Thyroid gland (tissue), 4 donors: ENCODE measurements at regions not wholly inside any gene's neighbourhood (a gene's known extent, or its start where the extent isn't known, plus 50 kb on each side); places are given as distances from the start of the nearest gene placed in this dataset.

Source experiments
- DNase-seq, 2 donors: peaks; one replicate each; pipeline ENCODE4 v3.0.0-alpha.2; 2019
- H3K27ac ChIP-seq, 3 donors: fragments of 200-600 bp; sonication (generic); 1 replicate in 2 of 3; 2 replicates in 1 of 3; pipeline ENCODE4 v1.5.1; 2016 to 2019; ENCODE audit warnings: mild to moderate bottlenecking in 1 of 3, moderate library complexity in 1 of 3
- H3K27me3 ChIP-seq: fragments of 200-600 bp; sonication (generic); one replicate; pipeline ENCODE4 v1.5.1; 2019
- H3K36me3 ChIP-seq, 2 donors: fragments of 200-600 bp; sonication (generic); one replicate each; pipeline ENCODE4 v1.5.1; 2016 to 2019
- H3K4me1 ChIP-seq, 2 donors: fragments of 200-600 bp; sonication (generic); one replicate each; pipeline ENCODE4 v1.5.1; 2017 to 2019
- H3K4me3 ChIP-seq, 3 donors: fragments of 200-600 bp; sonication (generic); replicated peaks in 1 of 3; 1 replicate in 2 of 3; 2 replicates in 1 of 3; pipeline ENCODE4 v1.5.1; 2016; ENCODE audit warnings: mild to moderate bottlenecking in 1 of 3
- H3K9me3 ChIP-seq: fragments of 200-600 bp; sonication (generic); one replicate; pipeline ENCODE4 v1.5.1; 2017
- CTCF ChIP-seq, 6 experiments: fragments of 200-600 bp in 3 of 6; fragments of 450-650 bp in 3 of 6; sonication (generic) in 3 of 6; IDR thresholded peaks; one replicate each; pipeline ENCODE4 v1.5.1; 2016 to 2019; ENCODE audit warnings: antibody characterized with exemption in 6 of 6, mild to moderate bottlenecking in 2 of 6, inconsistent platforms in 1 of 6, moderate library complexity in 1 of 6
- POLR2A ChIP-seq, 2 donors: fragments of 450-650 bp; IDR thresholded peaks; one replicate each; pipeline ENCODE4 v1.6.1; 2017; ENCODE audit warnings: antibody characterized with exemption in 2 of 2, mild to moderate bottlenecking in 2 of 2, moderate library complexity in 1 of 2
- WGBS, 2 donors: methylation state at CpG; one replicate each; pipeline ENCODE4 v1.1.5; 2017; 5-methylcytosine and 5-hydroxymethylcytosine counted together
- intact Hi-C: fragments of 100-400 bp; cut with DNase I; formaldehyde crosslinking; loops from one replicate; pipeline ENCODE4 v1.15.1; 2023

GRCh38 chr13:76329866-76330580 is 556.2 kb downstream of the KCTD12 start:
- Histone ChIP-seq H3K36me3 (no peaks in the 10 kb centered on the region), H3K27ac (no peak overlapping the region), H3K4me3 (no peak overlapping the region), H3K27me3 (no peaks in the 10 kb centered on the region), H3K9me3 (no peaks in the 10 kb centered on the region), H3K4me1 (no peaks in the 10 kb centered on the region)
- WGBS, 2 donors, result 78 to 81% methylated on average over 2 of the region's 2 CpGs
- no peak for TF ChIP-seq POLR2A (IDR thresholded peaks at IDR 0.05)
- no peak for TF ChIP-seq CTCF (IDR thresholded peaks at IDR 0.05)
- intact Hi-C loops, result no loop called here
- no peak for DNase-seq

- H3K9me3 ChIP-seq, result no peaks in the 10 kb centered on the region
- H3K36me3 ChIP-seq, result no peaks in the 10 kb centered on the region
- intact Hi-C loops, result no loop called here
- no peak overlapping the region for H3K4me3 ChIP-seq
- DNase-seq, result no peak
- H3K27ac ChIP-seq, result no peak overlapping the region
- H3K4me1 ChIP-seq, result no peaks in the 10 kb centered on the region
- 94% methylated on average over 3 of the region's 3 CpGs for WGBS, 2 donors
- no peaks in the 10 kb centered on the region for H3K27me3 ChIP-seq
- TF ChIP-seq CTCF (IDR thresholded peaks at IDR 0.05), result no peak
- TF ChIP-seq POLR2A (IDR thresholded peaks at IDR 0.05), result no peak
Measured at GRCh38 chr13:76329004-76329403, 557.2 kb downstream of the KCTD12 start.

- WGBS, 2 donors, result 54 to 78% methylated on average over 1 of the region's 1 CpG
- TF ChIP-seq CTCF (IDR thresholded peaks at IDR 0.05) (no peak), POLR2A (IDR thresholded peaks at IDR 0.05) (no peak)
- no peak for DNase-seq
- no peak overlapping the region for H3K4me3 ChIP-seq
- H3K27ac ChIP-seq, result no peak overlapping the region
- intact Hi-C loops, result no loop called here
- H3K9me3 ChIP-seq, result no peaks in the 10 kb centered on the region
- H3K36me3 ChIP-seq, result no peaks in the 10 kb centered on the region
- no peaks in the 10 kb centered on the region for H3K27me3 ChIP-seq
- H3K4me1 ChIP-seq, result no peaks in the 10 kb centered on the region
Measured at GRCh38 chr13:76326343-76326742, 559.9 kb downstream of the KCTD12 start.

- TF ChIP-seq CTCF (IDR thresholded peaks at IDR 0.05), result no peak
- TF ChIP-seq POLR2A (IDR thresholded peaks at IDR 0.05), result no peak
- intact Hi-C loops, result no loop called here
- Histone ChIP-seq H3K27me3 (no peaks in the 10 kb centered on the region), H3K4me3 (no peak overlapping the region), H3K9me3 (no peaks in the 10 kb centered on the region), H3K36me3 (no peaks in the 10 kb centered on the region), H3K4me1 (no peaks in the 10 kb centered on the region), H3K27ac (no peak overlapping the region)
- DNase-seq, result no peak
Measured at GRCh38 chr13:76319921-76320320, 566.3 kb downstream of the KCTD12 start.

- Histone ChIP-seq H3K9me3 (no peaks in the 10 kb centered on the region), H3K4me1 (no peaks in the 10 kb centered on the region), H3K36me3 (no peaks in the 10 kb centered on the region), H3K27me3 (no peaks in the 10 kb centered on the region), H3K4me3 (no peak overlapping the region), H3K27ac (no peak overlapping the region)
- no peak for DNase-seq
- TF ChIP-seq CTCF (IDR thresholded peaks at IDR 0.05) (no peak), POLR2A (IDR thresholded peaks at IDR 0.05) (no peak)
- intact Hi-C loops, result no loop called here
Measured at GRCh38 chr13:76316998-76317527, 569.1 kb downstream of the KCTD12 start.
